Superior temporal gyrus (tissue), 1 donor: ENCODE measurements at regions not wholly inside any gene's neighbourhood (a gene's known extent, or its start where the extent isn't known, plus 50 kb on each side); places are given as distances from the start of the nearest gene placed in this dataset.
"Not testable (repeated sequence)": the region's sequence is repeated elsewhere in the genome, so short reads cannot be mapped to it uniquely, and the experiment has no call there.

Experiments
- DNase-seq: peaks from one replicate; pipeline ENCODE4 v3.0.0-alpha.2; 2016; ENCODE audit errors: extremely low spot score

- no peak for DNase-seq
These were observed 633.2 kb upstream of the FAM174A start for GRCh38 chr5:99901972-99902371.

- no peak for DNase-seq
These were observed 634.8 kb upstream of the FAM174A start for GRCh38 chr5:99900302-99900852.

- DNase-seq, result no peak
These were observed 655.2 kb upstream of the FAM174A start for GRCh38 chr5:99879791-99880511.

- no peak for DNase-seq
These were observed 656.3 kb upstream of the FAM174A start for GRCh38 chr5:99878830-99879229.

- no peak for DNase-seq
These were observed 668.4 kb upstream of the FAM174A start for GRCh38 chr5:99866740-99867139.

GRCh38 chr5:99865159-99865558 is 670.0 kb upstream of the FAM174A start:
- DNase-seq, result no peak

- DNase-seq, result no peak
These were observed 699.4 kb upstream of the FAM174A start for GRCh38 chr5:99835791-99836190.

- no peak for DNase-seq
These were observed 708.0 kb upstream of the FAM174A start for GRCh38 chr5:99827136-99827535.

GRCh38 chr5:99817796-99818195 is 717.4 kb upstream of the FAM174A start:
- no peak for DNase-seq

- no peak for DNase-seq
These were observed 720.7 kb upstream of the FAM174A start for GRCh38 chr5:99814321-99815063.

- no peak for DNase-seq
These were observed 726.4 kb upstream of the FAM174A start for GRCh38 chr5:99808657-99809230.

GRCh38 chr5:99807346-99807745 is 727.8 kb upstream of the FAM174A start:
- DNase-seq, result no peak

- DNase-seq, result no peak
These were observed 740.1 kb upstream of the FAM174A start for GRCh38 chr5:99795031-99795430.

GRCh38 chr5:99788482-99788881 is 746.7 kb upstream of the FAM174A start:
- DNase-seq, result no peak

GRCh38 chr5:99775189-99775588 is 760.0 kb upstream of the FAM174A start:
- no peak for DNase-seq

GRCh38 chr5:99773290-99773689 is 761.9 kb upstream of the FAM174A start:
- DNase-seq, result no peak

- DNase-seq, result no peak
These were observed 763.9 kb upstream of the FAM174A start for GRCh38 chr5:99771296-99771695.

GRCh38 chr5:99765011-99765410 is 770.2 kb upstream of the FAM174A start:
- DNase-seq, result no peak

GRCh38 chr5:99763021-99763774 is 772.0 kb upstream of the FAM174A start:
- no peak for DNase-seq

GRCh38 chr5:99747342-99747741 is 787.8 kb upstream of the FAM174A start:
- DNase-seq, result no peak

- not testable (repeated sequence) for DNase-seq
These were observed 802.0 kb upstream of the FAM174A start for GRCh38 chr5:99733146-99733545.

GRCh38 chr5:99730653-99731052 is 801.8 kb upstream of the CHD1 start:
- DNase-seq, result not testable (repeated sequence)
